Natural killer cell treated with Interleukin-12 subunit alpha and Interleukin-12 subunit beta and Interleukin-15 and Interleukin-18, amount 100 ng/mL, for 72 hours (primary cell): ENCODE measurements at regions not wholly inside any gene's neighbourhood (a gene's known extent, or its start where the extent isn't known, plus 50 kb on each side); places are given as distances from the start of the nearest gene placed in this dataset.

ENCODE experiments used
- ATAC-seq, 2 donors: fragments of 150-1000 bp; cut with Tn5 transposase in 1 of 2; sonication (Bioruptor Pico), chemical (Tn5 transposase) in 1 of 2; 2 replicates each; pipeline ENCODE4 v1.10.0; 2021
- DNase-seq: peaks from one replicate; pipeline ENCODE4 v3.0.0; 2022; ENCODE audit warnings: low spot score
- H3K27ac Mint-ChIP-seq, 2 donors: 1 replicate in 1 of 2; 2 replicates in 1 of 2; pipeline ENCODE4 v1.8.0; 2022; ENCODE audit warnings: mixed read lengths in 2 of 2, mild to moderate bottlenecking in 1 of 2, moderate library complexity in 1 of 2
- H3K27me3 Mint-ChIP-seq, 2 donors: 1 replicate in 1 of 2; 2 replicates in 1 of 2; pipeline ENCODE4 v1.8.0; 2022; ENCODE audit warnings: mixed read lengths in 2 of 2
- H3K36me3 Mint-ChIP-seq: one replicate; pipeline ENCODE4 v1.8.0; 2022; ENCODE audit warnings: mixed read lengths
- H3K4me1 Mint-ChIP-seq, 2 donors: 1 replicate in 1 of 2; 2 replicates in 1 of 2; pipeline ENCODE4 v1.8.0; 2022; ENCODE audit warnings: low read depth in 2 of 2, mixed read lengths in 2 of 2, mild to moderate bottlenecking in 1 of 2
- H3K4me3 Mint-ChIP-seq: one replicate; pipeline ENCODE4 v1.8.0; 2022; ENCODE audit warnings: mixed read lengths
- H3K9me3 Mint-ChIP-seq: 2 replicates; pipeline ENCODE4 v1.8.0; 2022; ENCODE audit warnings: mixed read lengths

- no peak overlapping the region for H3K27ac Mint-ChIP-seq
- H3K36me3 Mint-ChIP-seq = no peaks in the 10 kb centered on the region
- no peak for ATAC-seq
- no peaks in the 10 kb centered on the region for H3K27me3 Mint-ChIP-seq
- no peak overlapping the region for H3K4me3 Mint-ChIP-seq
- H3K9me3 Mint-ChIP-seq = no peaks in the 10 kb centered on the region
- DNase-seq = no peak
- no peaks in the 10 kb centered on the region for H3K4me1 Mint-ChIP-seq
Measured at GRCh38 chr1:193762236-193762635, 575.8 kb upstream of the B3GALT2 start.

- Mint-ChIP-seq H3K36me3 (no peaks in the 10 kb centered on the region), H3K4me1 (no peaks in the 10 kb centered on the region), H3K27me3 (no peaks in the 10 kb centered on the region), H3K27ac (no peak overlapping the region), H3K9me3 (no peaks in the 10 kb centered on the region), H3K4me3 (no peak overlapping the region)
- ATAC-seq (no peak), DNase-seq (no peak)
Measured at GRCh38 chr1:193755441-193755840, 569.0 kb upstream of the B3GALT2 start.

- H3K4me1 Mint-ChIP-seq = no peaks in the 10 kb centered on the region
- H3K27ac Mint-ChIP-seq = no peak overlapping the region
- H3K27me3 Mint-ChIP-seq = no peaks in the 10 kb centered on the region
- no peak overlapping the region for H3K4me3 Mint-ChIP-seq
- H3K9me3 Mint-ChIP-seq = no peaks in the 10 kb centered on the region
- no peaks in the 10 kb centered on the region for H3K36me3 Mint-ChIP-seq
- no peak for ATAC-seq
- no peak for DNase-seq
Measured at GRCh38 chr1:193754732-193755427, 568.5 kb upstream of the B3GALT2 start.

DNA sequence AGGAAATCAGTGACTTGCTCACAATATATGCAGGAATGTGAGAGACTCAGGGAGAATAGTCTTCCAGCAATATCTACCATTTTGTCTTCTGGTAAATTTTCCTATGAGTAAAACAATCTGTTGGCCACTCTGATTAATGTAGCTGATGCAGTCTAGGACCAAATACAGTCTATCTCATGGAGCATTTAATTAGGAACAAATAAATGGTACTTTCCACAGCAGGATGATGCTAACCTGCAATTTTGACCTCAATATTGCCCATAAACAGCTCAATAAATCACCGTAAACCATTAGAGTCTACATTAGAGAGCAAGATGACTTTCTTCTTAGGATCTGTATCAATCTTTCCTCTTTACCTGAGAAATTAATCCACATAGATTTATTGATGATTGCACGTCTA lies 567.7 kb upstream of the B3GALT2 start:
- ATAC-seq = no peak
- Mint-ChIP-seq H3K36me3 (no peaks in the 10 kb centered on the region), H3K4me3 (no peak overlapping the region), H3K4me1 (no peaks in the 10 kb centered on the region), H3K9me3 (no peaks in the 10 kb centered on the region), H3K27ac (no peak overlapping the region), H3K27me3 (no peaks in the 10 kb centered on the region)
- DNase-seq = no peak

DNA sequence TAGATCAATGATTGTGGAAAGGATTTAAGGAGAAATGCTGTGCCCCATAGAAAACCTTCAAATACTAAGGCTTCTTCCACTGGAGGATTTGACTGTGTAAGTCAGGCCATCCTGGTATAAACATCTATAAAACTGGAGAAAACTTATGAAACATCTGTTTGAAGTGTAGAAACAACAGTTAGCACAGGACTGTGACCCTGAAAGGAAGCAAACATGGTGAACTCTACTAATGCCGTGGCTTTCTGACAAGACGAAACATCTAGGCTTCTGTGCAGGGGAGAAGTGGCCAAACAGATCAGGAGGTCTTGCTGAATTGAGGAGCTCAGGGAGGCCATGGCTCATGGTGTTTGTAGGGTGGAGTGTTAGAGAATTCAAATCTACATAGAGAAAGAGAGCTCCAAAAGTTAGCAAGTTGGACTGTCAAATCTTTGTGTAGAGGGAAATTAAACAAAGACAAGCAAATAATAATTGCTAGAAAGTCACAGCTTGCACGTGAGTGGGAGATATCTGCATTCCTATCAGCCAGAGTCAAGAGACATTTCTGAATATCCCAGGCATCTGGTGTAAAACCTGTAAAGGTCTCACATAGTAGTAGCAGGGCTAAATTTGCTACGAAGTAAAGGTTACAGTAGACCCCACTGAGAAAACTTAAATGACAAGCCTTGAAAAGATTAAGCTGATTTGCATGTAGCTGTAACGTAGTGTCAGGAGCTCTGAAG lies 566.8 kb upstream of the B3GALT2 start:
- Mint-ChIP-seq H3K27ac (no peak overlapping the region), H3K4me1 (no peaks in the 10 kb centered on the region), H3K9me3 (no peaks in the 10 kb centered on the region), H3K4me3 (no peak overlapping the region), H3K27me3 (no peaks in the 10 kb centered on the region), H3K36me3 (no peaks in the 10 kb centered on the region)
- no peak for ATAC-seq
- no peak for DNase-seq

- H3K27ac Mint-ChIP-seq = no peak overlapping the region
- DNase-seq (no peak), ATAC-seq (no peak)
- H3K4me3 Mint-ChIP-seq = no peak overlapping the region
- H3K27me3 Mint-ChIP-seq = peaks cover 2 to 6% of the 10 kb centered on the region in 2 donors
- no peaks in the 10 kb centered on the region for H3K36me3 Mint-ChIP-seq
- no peaks in the 10 kb centered on the region for H3K9me3 Mint-ChIP-seq
- no peaks in the 10 kb centered on the region for H3K4me1 Mint-ChIP-seq
Measured at GRCh38 chr1:193749868-193750267, 563.5 kb upstream of the B3GALT2 start.

- ATAC-seq = no peak
- no peaks in the 10 kb centered on the region for H3K9me3 Mint-ChIP-seq
- peaks cover 2 to 6% of the 10 kb centered on the region in 2 donors for H3K27me3 Mint-ChIP-seq
- no peaks in the 10 kb centered on the region for H3K36me3 Mint-ChIP-seq
- no peak overlapping the region for H3K4me3 Mint-ChIP-seq
- no peaks in the 10 kb centered on the region for H3K4me1 Mint-ChIP-seq
- H3K27ac Mint-ChIP-seq = no peak overlapping the region
- no peak for DNase-seq
Measured at GRCh38 chr1:193747579-193747978, 561.2 kb upstream of the B3GALT2 start.

DNA sequence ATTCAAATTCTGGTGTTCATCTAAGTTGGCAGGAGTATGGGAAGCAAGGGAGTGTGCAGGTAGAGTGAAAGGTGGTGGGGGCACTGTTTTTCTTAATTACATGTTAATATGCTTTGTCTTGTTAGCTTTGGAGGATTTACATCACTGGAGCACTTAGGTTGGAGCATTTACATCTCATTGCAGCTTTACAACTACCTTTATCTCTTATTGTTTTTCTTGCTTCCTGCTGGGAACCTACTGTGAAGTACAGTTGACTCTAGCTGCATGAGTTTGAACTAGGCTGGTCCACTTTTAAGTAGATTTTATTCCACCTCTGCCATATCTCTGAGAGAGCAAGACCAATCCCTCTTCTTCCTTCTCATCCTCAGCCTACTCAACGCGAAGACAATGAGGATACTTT lies 554.8 kb upstream of the B3GALT2 start:
- Mint-ChIP-seq H3K4me1 (no peaks in the 10 kb centered on the region), H3K27ac (no peak overlapping the region), H3K36me3 (no peaks in the 10 kb centered on the region), H3K4me3 (no peak overlapping the region), H3K27me3 (peaks cover 0 to 6% of the 10 kb centered on the region in 2 donors), H3K9me3 (no peaks in the 10 kb centered on the region)
- DNase-seq (no peak), ATAC-seq (no peak)

- no peak overlapping the region for H3K4me3 Mint-ChIP-seq
- no peak for ATAC-seq
- no peak overlapping the region for H3K27ac Mint-ChIP-seq
- H3K36me3 Mint-ChIP-seq = no peaks in the 10 kb centered on the region
- no peak for DNase-seq
- no peaks in the 10 kb centered on the region for H3K4me1 Mint-ChIP-seq
- H3K27me3 Mint-ChIP-seq = peaks cover 0 to 4% of the 10 kb centered on the region in 2 donors
- H3K9me3 Mint-ChIP-seq = no peaks in the 10 kb centered on the region
Measured at GRCh38 chr1:193740762-193741161, 554.3 kb upstream of the B3GALT2 start.

DNA sequence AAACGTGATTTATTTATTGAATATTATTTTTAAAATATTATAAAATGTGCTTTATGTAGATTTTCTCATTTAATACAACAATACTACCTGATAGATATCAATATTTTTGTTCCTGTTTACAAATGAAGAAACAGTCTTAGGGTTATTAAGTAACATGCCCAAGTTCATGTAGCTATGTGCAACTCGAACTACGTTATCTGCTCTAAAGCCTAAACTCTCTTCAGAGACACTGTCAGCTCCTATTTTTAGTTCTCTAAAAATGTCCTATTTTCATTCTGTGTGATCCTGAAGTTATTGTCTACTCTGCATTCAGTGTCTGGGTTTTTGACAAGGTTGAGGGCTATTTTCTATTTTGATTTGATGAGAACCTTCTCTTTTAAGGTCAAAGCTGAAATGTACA lies 550.1 kb upstream of the B3GALT2 start:
- DNase-seq (no peak), ATAC-seq (no peak)
- H3K4me3 Mint-ChIP-seq = no peak overlapping the region
- no peaks in the 10 kb centered on the region for H3K27me3 Mint-ChIP-seq
- no peaks in the 10 kb centered on the region for H3K9me3 Mint-ChIP-seq
- H3K36me3 Mint-ChIP-seq = no peaks in the 10 kb centered on the region
- no peaks in the 10 kb centered on the region for H3K4me1 Mint-ChIP-seq
- no peak overlapping the region for H3K27ac Mint-ChIP-seq

GRCh38 chr1:193733674-193734073 lies 547.3 kb upstream of the B3GALT2 start:
- Mint-ChIP-seq H3K27ac (no peak overlapping the region), H3K27me3 (no peaks in the 10 kb centered on the region), H3K9me3 (no peaks in the 10 kb centered on the region), H3K4me1 (no peaks in the 10 kb centered on the region), H3K4me3 (no peak overlapping the region), H3K36me3 (no peaks in the 10 kb centered on the region)
- no peak for DNase-seq
- ATAC-seq = no peak

GRCh38 chr1:193730017-193730416 lies 543.6 kb upstream of the B3GALT2 start:
- Mint-ChIP-seq H3K4me1 (peaks cover 0 to 6% of the 10 kb centered on the region in 2 donors), H3K4me3 (no peak overlapping the region), H3K27ac (no peak overlapping the region), H3K36me3 (no peaks in the 10 kb centered on the region), H3K9me3 (no peaks in the 10 kb centered on the region), H3K27me3 (no peaks in the 10 kb centered on the region)
- ATAC-seq (no peak), DNase-seq (no peak)

- no peak for DNase-seq
- Mint-ChIP-seq H3K27me3 (no peaks in the 10 kb centered on the region), H3K9me3 (no peaks in the 10 kb centered on the region), H3K4me1 (peaks cover 0 to 6% of the 10 kb centered on the region in 2 donors), H3K36me3 (no peaks in the 10 kb centered on the region), H3K4me3 (no peak overlapping the region), H3K27ac (no peak overlapping the region)
- no peak for ATAC-seq
Measured at GRCh38 chr1:193729429-193729828, 543.0 kb upstream of the B3GALT2 start.

GRCh38 chr1:193727850-193728249 lies 541.4 kb upstream of the B3GALT2 start:
- no peaks in the 10 kb centered on the region for H3K9me3 Mint-ChIP-seq
- DNase-seq = no peak
- no peak overlapping the region for H3K27ac Mint-ChIP-seq
- H3K27me3 Mint-ChIP-seq = no peaks in the 10 kb centered on the region
- no peak for ATAC-seq
- H3K4me1 Mint-ChIP-seq = peaks cover 0 to 6% of the 10 kb centered on the region in 2 donors
- no peak overlapping the region for H3K4me3 Mint-ChIP-seq
- no peaks in the 10 kb centered on the region for H3K36me3 Mint-ChIP-seq
